NB4 (cell line): ENCODE measurements at regions not wholly inside any gene's neighbourhood (a gene's known extent, or its start where the extent isn't known, plus 50 kb on each side); places are given as distances from the start of the nearest gene placed in this dataset.

Experiments
- DNase-seq: peaks from one replicate; pipeline ENCODE4 v3.0.0; 2010; ENCODE audit warnings: low read depth
- H3K4me3 ChIP-seq: one replicate; pipeline ENCODE4 v1.5.1; 2011; ENCODE audit warnings: mild to moderate bottlenecking, low read depth, low read length, moderate library complexity
- CTCF ChIP-seq: IDR thresholded peaks from one replicate; pipeline ENCODE4 v1.5.1; 2012; ENCODE audit warnings: low read depth, low read length
- MYC ChIP-seq: IDR thresholded peaks from 2 replicates; pipeline ENCODE4 v1.6.1; 2011; ENCODE audit warnings: low read depth, low read length
- POLR2A ChIP-seq: IDR thresholded peaks from 2 replicates; pipeline ENCODE4 v1.6.1; 2011; ENCODE audit warnings: mild to moderate bottlenecking; ENCODE audit not compliant: insufficient read length; ENCODE audit errors: extremely low read depth
- TF ChIP-seq, protein P1 (sequence below): IDR thresholded peaks from 2 replicates; pipeline ENCODE4 v1.6.1; 2011; ENCODE audit warnings: low read depth, low read length

DNA sequence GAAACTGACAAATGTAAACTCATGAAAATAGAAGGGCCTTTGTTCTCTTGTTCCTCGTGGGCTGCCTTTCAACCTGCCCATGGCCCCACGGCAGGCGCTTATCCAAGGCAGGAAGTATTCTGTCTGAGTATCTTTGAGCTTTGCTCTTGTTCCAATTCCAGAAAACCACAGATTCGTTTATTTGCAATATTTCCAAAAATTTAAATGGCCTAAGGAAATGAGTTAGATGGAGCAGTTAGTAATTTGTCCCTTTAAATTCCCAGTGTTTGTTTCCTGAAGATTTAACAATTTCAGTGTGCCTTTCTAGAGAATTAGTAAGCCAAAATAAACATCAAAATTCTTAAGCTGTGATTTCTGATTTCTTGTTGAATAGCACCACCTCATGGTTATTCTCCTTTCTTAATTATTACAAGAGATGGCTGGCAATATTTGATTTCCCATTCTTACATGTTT is 299.4 kb upstream of the RASA1 start:
- H3K4me3 ChIP-seq: no peak overlapping the region
- TF ChIP-seq CTCF (no peak), POLR2A (no peak), MYC (no peak)
- TF ChIP-seq, protein P1, sequence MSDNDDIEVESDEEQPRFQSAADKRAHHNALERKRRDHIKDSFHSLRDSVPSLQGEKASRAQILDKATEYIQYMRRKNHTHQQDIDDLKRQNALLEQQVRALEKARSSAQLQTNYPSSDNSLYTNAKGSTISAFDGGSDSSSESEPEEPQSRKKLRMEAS: no peak
- peak; percentile 35 for DNase-seq

DNA sequence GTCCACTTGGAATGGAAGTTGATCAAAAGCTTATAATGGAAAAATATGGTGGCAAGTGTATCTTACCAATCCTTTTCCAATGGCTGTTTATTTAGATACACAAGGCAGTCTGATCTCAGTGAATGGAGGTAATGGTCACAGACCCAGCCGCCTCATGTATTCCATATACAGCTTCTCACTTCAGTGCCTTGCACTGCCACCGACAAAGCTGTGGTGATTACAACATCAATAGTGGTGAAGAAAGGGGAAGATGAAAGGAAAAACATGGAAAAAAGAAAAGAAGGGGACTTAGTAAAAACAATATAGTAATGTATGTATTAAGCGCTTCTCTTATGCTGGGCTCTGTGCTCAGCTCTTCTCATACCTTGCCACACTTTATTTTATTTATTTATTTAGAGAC is 297.3 kb upstream of the RASA1 start:
- H3K4me3 ChIP-seq: no peak overlapping the region
- TF ChIP-seq POLR2A: no peak
- TF ChIP-seq MYC: no peak
- TF ChIP-seq, protein P1: no peak
- TF ChIP-seq CTCF: no peak
- no peak for DNase-seq

DNA sequence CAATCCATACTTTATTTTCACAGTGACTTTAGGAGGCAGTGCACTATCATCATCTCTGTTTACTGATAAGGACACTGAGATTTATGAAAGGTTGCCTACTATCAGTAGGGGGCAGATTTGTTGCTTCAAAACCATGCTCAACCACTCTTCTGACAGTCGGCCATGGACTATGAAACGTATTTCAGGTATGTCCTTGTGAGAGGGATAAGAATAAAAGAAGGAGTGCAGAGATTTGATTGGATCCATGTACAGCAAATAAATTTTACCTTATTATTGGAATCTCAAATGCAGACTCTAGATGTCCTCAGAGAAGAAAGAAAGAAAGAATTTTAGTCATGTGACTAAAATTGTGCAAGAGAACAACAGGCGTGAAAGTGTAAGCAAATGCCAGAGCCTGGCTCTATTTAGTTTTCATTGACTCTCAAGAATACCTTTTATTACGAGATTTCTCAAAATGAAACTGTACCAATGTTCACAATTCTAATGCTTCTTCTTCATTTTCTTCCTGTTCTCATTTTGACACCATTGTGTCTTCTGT is 296.6 kb upstream of the RASA1 start:
- DNase-seq: peak; percentile 31
- peak; percentile 7 for TF ChIP-seq CTCF
- TF ChIP-seq, protein P1: no peak
- H3K4me3 ChIP-seq: no peak overlapping the region

DNA sequence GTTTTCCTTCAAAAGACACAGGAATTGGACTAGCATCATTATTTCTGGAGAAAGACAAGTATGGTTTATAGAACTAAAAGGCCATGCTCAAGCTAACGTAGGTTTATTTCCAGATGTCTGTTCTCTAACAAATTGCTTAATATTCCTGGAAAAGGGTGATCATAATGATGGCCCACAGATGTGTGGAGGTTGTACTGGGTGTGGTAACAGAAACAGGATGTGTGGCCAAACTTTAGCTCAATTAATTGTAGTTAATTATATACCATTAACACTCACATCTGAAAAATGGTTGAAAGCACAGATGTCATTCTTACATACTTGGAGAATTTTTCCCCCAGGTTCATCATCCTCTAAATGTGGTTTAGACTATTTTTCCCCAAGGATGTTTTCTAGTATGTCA is 292.7 kb upstream of the RASA1 start:
- no peak overlapping the region for H3K4me3 ChIP-seq
- DNase-seq: peak; percentile 22
- TF ChIP-seq POLR2A: no peak
- TF ChIP-seq, protein P1: no peak
- TF ChIP-seq MYC: no peak
- no peak for TF ChIP-seq CTCF

DNA sequence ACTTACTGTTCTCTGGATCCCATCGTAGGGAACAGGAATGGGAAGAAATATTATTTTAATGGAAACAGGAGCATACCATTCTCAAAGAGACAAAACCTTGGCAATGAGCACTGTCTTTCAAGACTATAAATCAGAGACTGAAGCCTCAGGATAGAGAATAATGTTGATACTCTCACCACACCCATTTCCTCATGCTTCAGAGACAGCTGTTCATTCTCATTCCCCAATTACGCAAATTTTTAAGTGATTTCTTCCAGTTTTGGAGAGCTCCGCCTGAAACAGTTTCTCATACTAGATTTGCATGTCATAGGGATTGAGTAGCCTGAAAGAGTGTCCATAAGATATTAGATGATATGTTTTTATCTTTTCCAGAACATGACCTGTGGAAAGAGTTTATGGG is 290.5 kb upstream of the RASA1 start:
- no peak for DNase-seq
- TF ChIP-seq MYC (no peak), POLR2A (no peak), CTCF (no peak)
- TF ChIP-seq, protein P1: no peak
- H3K4me3 ChIP-seq: no peak overlapping the region

GRCh38 chr5:86977808-86978207 is 289.9 kb upstream of the RASA1 start:
- no peak for DNase-seq
- TF ChIP-seq CTCF (no peak), POLR2A (no peak), MYC (no peak)
- TF ChIP-seq, protein P1: no peak
- no peak overlapping the region for H3K4me3 ChIP-seq
